T-helper 2 cell treated with Interferon-gamma antibody and Interleukin-4, amounts not matched to agents 100 ng/mL and 5 ng/mL, for 36 hours (primary cell): ENCODE measurements at regions not wholly inside any gene's neighbourhood (a gene's known extent, or its start where the extent isn't known, plus 50 kb on each side); places are given as distances from the start of the nearest gene placed in this dataset.
"Not testable (repeated sequence)": the region's sequence is repeated elsewhere in the genome, so short reads cannot be mapped to it uniquely, and the experiment has no call there.

Experiments used
- intact Hi-C: fragments of 100-400 bp; cut with micrococcal nuclease; formaldehyde crosslinking; loops from one replicate; pipeline ENCODE4 v1.15.1; 2023

GRCh38 chr2:62334440-62335058 is 138.6 kb downstream of the B3GNT2 start:
- intact Hi-C loops = no loop called here

- intact Hi-C loops = no loop called here
Measured at GRCh38 chr2:62334009-62334408, 138.1 kb downstream of the B3GNT2 start.

- intact Hi-C loops = no loop called here
Measured at GRCh38 chr2:62330959-62331358, 135.0 kb downstream of the B3GNT2 start.

- intact Hi-C loops = no loop called here
Measured at GRCh38 chr2:62329797-62330196, 133.9 kb downstream of the B3GNT2 start.

GRCh38 chr2:62326735-62327134 is 130.8 kb downstream of the B3GNT2 start:
- intact Hi-C loops = no loop called here

- intact Hi-C loops = no loop called here
Measured at GRCh38 chr2:62325398-62325797, 129.5 kb downstream of the B3GNT2 start.

- intact Hi-C loops = no loop called here
Measured at GRCh38 chr2:62321380-62322289, 125.7 kb downstream of the B3GNT2 start.

GRCh38 chr2:62320657-62321357 is 124.9 kb downstream of the B3GNT2 start:
- intact Hi-C loops = no loop called here

GRCh38 chr2:62320137-62320536 is 124.2 kb downstream of the B3GNT2 start:
- intact Hi-C loops = not testable (repeated sequence)

GRCh38 chr2:62319070-62319469 is 123.2 kb downstream of the B3GNT2 start:
- intact Hi-C loops = no loop called here

GRCh38 chr2:62315476-62315875 is 119.6 kb downstream of the B3GNT2 start:
- intact Hi-C loops = loop anchor here (2.0 kb wide), 1 partner anchor 119 kb away; the partner anchor contains the start of gene B3GNT2

- intact Hi-C loops = loop anchor here (1.0 to 2.0 kb wide), 2 partner anchors 8 to 117 kb away; partner anchors contain the start of gene B3GNT2
Measured at GRCh38 chr2:62314291-62314690, 118.4 kb downstream of the B3GNT2 start.

- intact Hi-C loops = loop anchor here (1.0 to 2.0 kb wide), 2 partner anchors 7 to 117 kb away; partner anchors contain the start of gene B3GNT2
Measured at GRCh38 chr2:62313449-62314227, 117.7 kb downstream of the B3GNT2 start.

GRCh38 chr2:62309465-62310091 is 113.7 kb downstream of the B3GNT2 start:
- intact Hi-C loops = loop anchor here (5.0 kb wide), 3 partner anchors 103 to 1278 kb away; partner anchors contain the start of genes COMMD1, MDH1 and WDPCP

- intact Hi-C loops = loop anchor here (5.0 kb wide), 3 partner anchors 103 to 1278 kb away; partner anchors contain the start of genes COMMD1, MDH1 and WDPCP
Measured at GRCh38 chr2:62309081-62309464, 113.2 kb downstream of the B3GNT2 start.

- intact Hi-C loops = loop anchor here (2.0 to 5.0 kb wide), 4 partner anchors 105 to 1280 kb away; partner anchors contain the start of genes COMMD1, MDH1 and WDPCP
Measured at GRCh38 chr2:62307469-62308389, 111.8 kb downstream of the B3GNT2 start.

GRCh38 chr2:62306751-62307468 is 111.0 kb downstream of the B3GNT2 start:
- intact Hi-C loops = loop anchor here (1.0 to 5.0 kb wide), 5 partner anchors 7 to 1280 kb away; partner anchors contain the start of genes COMMD1, MDH1 and WDPCP
